Stomach smooth muscle (tissue), 2 donors: ENCODE measurements at regions not wholly inside any gene's neighbourhood (a gene's known extent, or its start where the extent isn't known, plus 50 kb on each side); places are given as distances from the start of the nearest gene placed in this dataset.

Source experiments
- H3K27ac ChIP-seq: one replicate; pipeline ENCODE4 v1.7.0; 2013; ENCODE audit warnings: mild to moderate bottlenecking, low read length, inconsistent platforms
- H3K27me3 ChIP-seq, 2 donors: one replicate each; pipeline ENCODE4 v1.7.0; 2013; ENCODE audit warnings: low read length in 2 of 2; ENCODE audit not compliant: insufficient read depth in 2 of 2, control insufficient read depth in 1 of 2
- H3K36me3 ChIP-seq, 2 donors: one replicate each; pipeline ENCODE4 v1.7.0; 2013; ENCODE audit warnings: low read length in 2 of 2; ENCODE audit not compliant: control insufficient read depth in 2 of 2, insufficient read depth in 2 of 2
- H3K4me1 ChIP-seq: one replicate; pipeline ENCODE4 v1.7.0; 2013; ENCODE audit warnings: low read length; ENCODE audit not compliant: control insufficient read depth, insufficient read depth
- H3K4me3 ChIP-seq, 2 donors: one replicate each; pipeline ENCODE4 v1.7.0; 2013; ENCODE audit warnings: low read length in 2 of 2
- H3K9ac ChIP-seq, 2 donors: one replicate each; pipeline ENCODE4 v1.7.0; 2013; ENCODE audit warnings: low read length in 2 of 2, mild to moderate bottlenecking in 1 of 2
- H3K9me3 ChIP-seq, 2 donors: one replicate each; pipeline ENCODE4 v1.7.0; 2013; ENCODE audit warnings: low read length in 2 of 2; ENCODE audit not compliant: control insufficient read depth in 2 of 2
- donor health status: healthy.
- donor health status: Pancreatic carcinoma.

GRCh38 chr1:181430015-181430885 is 53.1 kb upstream of the CACNA1E start:
- Histone ChIP-seq H3K36me3 (no peaks in the 10 kb centered on the region), H3K27ac (no peak overlapping the region), H3K9me3 (no peaks in the 10 kb centered on the region), H3K9ac (no peak overlapping the region), H3K4me3 (no peak overlapping the region), H3K4me1 (no peaks in the 10 kb centered on the region), H3K27me3 (peaks cover 4 to 6% of the 10 kb centered on the region in 2 donors)
